GM06990 (cell line): ENCODE measurements at regions not wholly inside any gene's neighbourhood (a gene's known extent, or its start where the extent isn't known, plus 50 kb on each side); places are given as distances from the start of the nearest gene placed in this dataset.

Experiments used
- DNase-seq: peaks from one replicate; pipeline ENCODE4 v3.0.0-alpha.2; 2011; ENCODE audit not compliant: insufficient read length; ENCODE audit errors: extremely low read depth
- H3K27me3 ChIP-seq: replicated peaks from 2 replicates; pipeline ENCODE4 v1.6.0; 2011; ENCODE audit warnings: low read length; ENCODE audit not compliant: control insufficient read depth, insufficient read depth
- H3K36me3 ChIP-seq: 2 replicates; pipeline ENCODE4 v1.5.1; 2011; ENCODE audit warnings: low read length; ENCODE audit not compliant: control insufficient read depth, insufficient read depth
- H3K4me3 ChIP-seq: replicated peaks from 2 replicates; pipeline ENCODE4 v1.5.1; 2011; ENCODE audit warnings: low read depth, mild to moderate bottlenecking, control low read depth, low read length
- CTCF ChIP-seq: IDR thresholded peaks from 2 replicates; pipeline ENCODE4 v1.5.1; 2011; ENCODE audit warnings: low read length, control low read depth, mild to moderate bottlenecking, inconsistent platforms; ENCODE audit not compliant: insufficient read depth, poor library complexity, severe bottlenecking

DNA sequence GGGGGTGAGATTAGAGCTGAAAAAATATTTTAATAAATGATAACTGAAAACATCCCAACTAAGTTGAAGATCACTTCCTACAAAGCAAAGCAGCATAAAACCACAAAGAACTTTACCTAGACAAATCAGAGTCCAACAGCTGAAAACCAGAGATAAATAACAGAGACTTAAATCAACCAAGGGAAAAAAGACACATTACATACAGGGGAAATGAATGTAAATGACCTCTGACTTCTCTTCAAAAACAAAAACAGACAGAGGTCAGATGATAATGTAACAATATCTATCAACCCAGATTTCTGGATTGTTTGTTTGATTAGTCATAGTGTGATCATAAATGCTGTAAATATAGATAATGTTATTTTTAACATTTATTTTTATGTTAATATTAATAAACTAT lies 782.8 kb downstream of the TFAP2A start:
- Histone ChIP-seq H3K4me3 (no peak overlapping the region), H3K36me3 (no peaks in the 10 kb centered on the region), H3K27me3 (no peaks in the 10 kb centered on the region)
- TF ChIP-seq CTCF: no peak
- no peak for DNase-seq

DNA sequence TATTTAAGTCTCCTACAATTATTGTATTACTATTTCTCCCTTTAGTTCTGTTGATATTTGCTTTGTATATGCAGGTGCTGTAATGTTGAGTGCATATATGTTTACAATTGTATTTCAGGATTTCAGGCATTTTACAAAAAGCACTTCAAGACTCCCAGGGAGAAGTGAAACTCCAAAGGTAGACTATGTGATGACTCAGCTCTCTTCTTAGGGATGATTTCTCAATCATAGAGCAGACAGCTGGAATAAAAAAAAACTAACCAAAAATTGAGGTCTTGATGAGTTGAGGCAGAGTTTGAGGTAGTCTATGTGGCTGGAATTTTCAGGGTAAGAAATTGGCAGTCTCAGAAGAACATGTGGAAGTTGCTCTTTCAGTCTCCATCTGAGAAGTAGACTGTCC lies 786.1 kb downstream of the TFAP2A start:
- H3K36me3 ChIP-seq: no peaks in the 10 kb centered on the region
- no peak for DNase-seq
- H3K4me3 ChIP-seq: no peak overlapping the region
- TF ChIP-seq CTCF: no peak
- H3K27me3 ChIP-seq: no peaks in the 10 kb centered on the region

GRCh38 chr6:9627916-9628315 lies 787.0 kb downstream of the TFAP2A start:
- H3K27me3 ChIP-seq: no peaks in the 10 kb centered on the region
- H3K36me3 ChIP-seq: no peaks in the 10 kb centered on the region
- H3K4me3 ChIP-seq: no peak overlapping the region
- no peak for TF ChIP-seq CTCF
- no peak for DNase-seq

- no peak overlapping the region for H3K4me3 ChIP-seq
- no peaks in the 10 kb centered on the region for H3K36me3 ChIP-seq
- no peak for DNase-seq
- no peaks in the 10 kb centered on the region for H3K27me3 ChIP-seq
- no peak for TF ChIP-seq CTCF
These were observed 790.9 kb downstream of the TFAP2A start for GRCh38 chr6:9623985-9624384.

GRCh38 chr6:9623228-9623832 lies 791.5 kb downstream of the TFAP2A start:
- peak; percentile 20 for DNase-seq
- no peak for TF ChIP-seq CTCF
- no peak overlapping the region for H3K4me3 ChIP-seq

DNA sequence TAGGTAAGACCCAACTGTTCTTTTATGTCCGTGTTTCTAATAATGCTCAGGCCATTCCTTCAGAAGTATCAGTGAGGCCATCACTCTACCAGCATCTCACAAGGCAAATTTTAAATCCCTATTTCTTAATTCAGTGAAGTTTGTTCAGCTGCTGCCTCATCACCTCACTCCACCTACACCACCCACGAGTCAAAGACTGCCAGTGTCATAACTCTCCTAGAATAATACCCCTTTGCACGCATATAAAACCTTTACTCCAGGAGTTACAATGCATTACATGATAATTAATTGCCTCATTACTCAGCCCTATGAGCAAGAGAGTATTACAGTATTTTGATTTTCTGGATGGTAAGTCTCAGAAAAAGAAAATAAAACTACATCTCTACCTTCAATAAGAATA lies 793.6 kb downstream of the TFAP2A start:
- no peaks in the 10 kb centered on the region for H3K36me3 ChIP-seq
- no peak for TF ChIP-seq CTCF
- DNase-seq: no peak

More at GRCh38 chr6:9623228-9623832, 791.5 kb downstream of the TFAP2A start:
- H3K36me3 ChIP-seq: no peaks in the 10 kb centered on the region
- H3K27me3 ChIP-seq: no peaks in the 10 kb centered on the region

More for the DNA sequence above, 793.6 kb downstream of the TFAP2A start:
- H3K27me3 ChIP-seq: no peaks in the 10 kb centered on the region
- no peak overlapping the region for H3K4me3 ChIP-seq
